AG04449 (cell line): ENCODE measurements at regions not wholly inside any gene's neighbourhood (a gene's known extent, or its start where the extent isn't known, plus 50 kb on each side); places are given as distances from the start of the nearest gene placed in this dataset.
"Not testable (repeated sequence)": the region's sequence is repeated elsewhere in the genome, so short reads cannot be mapped to it uniquely, and the experiment has no call there.

ENCODE experiments used
- CTCF ChIA-PET: fragments of 350-600 bp; formaldehyde crosslinking; extraction: SDS; loops from one replicate; lab custom pipeline; 2021; ENCODE audit warnings: antibody characterized with exemption; lab: Yijun Ruan, JAX
- POLR2A ChIA-PET: fragments of 400-600, 350-600 bp; formaldehyde crosslinking; extraction: SDS; loops from one replicate; lab custom pipeline; 2020; ENCODE audit warnings: antibody characterized with exemption, inconsistent platforms; lab: Yijun Ruan, JAX
- DNase-seq: peaks from one replicate; pipeline ENCODE4 v3.0.0-alpha.2; 2010; ENCODE audit warnings: low read depth, low spot score
- H3K4me3 ChIP-seq: 2 replicates; pipeline ENCODE4 v1.5.1; 2011; ENCODE audit warnings: low read depth, mild to moderate bottlenecking, control low read depth, low read length
- CTCF ChIP-seq: IDR thresholded peaks from one replicate; pipeline ENCODE4 v1.5.1; 2011; ENCODE audit warnings: mild to moderate bottlenecking, moderate library complexity, low read length, control low read depth, inconsistent platforms; ENCODE audit not compliant: insufficient read depth; ENCODE audit errors: missing control alignments

- DNase-seq: no peak
- POLR2A ChIA-PET: no interaction called here
- CTCF ChIA-PET: no interaction called here
- H3K4me3 ChIP-seq: no peak overlapping the region
- no peak for TF ChIP-seq CTCF
Observed at GRCh38 chr12:90209029-90209428, 500.4 kb upstream of the ATP2B1 start.

GRCh38 chr12:90208379-90208778 is 499.7 kb upstream of the ATP2B1 start:
- DNase-seq, POLR2A ChIA-PET, H3K4me3 ChIP-seq, CTCF ChIA-PET: not testable (repeated sequence)

- DNase-seq: no peak
- no peak overlapping the region for H3K4me3 ChIP-seq
- ChIA-PET POLR2A (no interaction called here), CTCF (no interaction called here)
- TF ChIP-seq CTCF: no peak
Observed at GRCh38 chr12:90207799-90208198, 499.2 kb upstream of the ATP2B1 start.

GRCh38 chr12:90205165-90205564 is 496.5 kb upstream of the ATP2B1 start:
- H3K4me3 ChIP-seq: no peak overlapping the region
- TF ChIP-seq CTCF: no peak
- DNase-seq: no peak
- POLR2A ChIA-PET: no interaction called here
- CTCF ChIA-PET: no interaction called here

- ChIA-PET POLR2A (no interaction called here), CTCF (interaction anchor here (1.2 kb wide), 1 partner anchor 100 kb away, joined by 3 read pairs; no protein-coding TSS in a partner anchor)
- H3K4me3 ChIP-seq: no peak overlapping the region
- DNase-seq: no peak
- no peak for TF ChIP-seq CTCF
Observed at GRCh38 chr12:90203556-90203955, 494.9 kb upstream of the ATP2B1 start.

- TF ChIP-seq CTCF: no peak
- POLR2A ChIA-PET: no interaction called here
- no peak overlapping the region for H3K4me3 ChIP-seq
- no peak for DNase-seq
- CTCF ChIA-PET: interaction anchor here (1.6 kb wide), 1 partner anchor 95 kb away, joined by 3 read pairs; no protein-coding TSS in a partner anchor
Observed at GRCh38 chr12:90199006-90199405, 490.4 kb upstream of the ATP2B1 start.

- no peak for TF ChIP-seq CTCF
- no peak for DNase-seq
- H3K4me3 ChIP-seq: no peak overlapping the region
- ChIA-PET POLR2A (interaction anchor here (0.7 kb wide), 1 partner anchor 152 kb away, joined by 3 read pairs; no protein-coding TSS in a partner anchor), CTCF (no interaction called here)
Observed at GRCh38 chr12:90193500-90193899, 484.9 kb upstream of the ATP2B1 start.
